NCI-H774 (cell line): ENCODE measurements at regions not wholly inside any gene's neighbourhood (a gene's known extent, or its start where the extent isn't known, plus 50 kb on each side); places are given as distances from the start of the nearest gene placed in this dataset.
"Not testable (repeated sequence)": the region's sequence is repeated elsewhere in the genome, so short reads cannot be mapped to it uniquely, and the experiment has no call there.

ENCODE experiments used
- DNase-seq: peaks from one replicate; lab custom pipeline; 2025; lab: John Stamatoyannopoulos, UW

DNA sequence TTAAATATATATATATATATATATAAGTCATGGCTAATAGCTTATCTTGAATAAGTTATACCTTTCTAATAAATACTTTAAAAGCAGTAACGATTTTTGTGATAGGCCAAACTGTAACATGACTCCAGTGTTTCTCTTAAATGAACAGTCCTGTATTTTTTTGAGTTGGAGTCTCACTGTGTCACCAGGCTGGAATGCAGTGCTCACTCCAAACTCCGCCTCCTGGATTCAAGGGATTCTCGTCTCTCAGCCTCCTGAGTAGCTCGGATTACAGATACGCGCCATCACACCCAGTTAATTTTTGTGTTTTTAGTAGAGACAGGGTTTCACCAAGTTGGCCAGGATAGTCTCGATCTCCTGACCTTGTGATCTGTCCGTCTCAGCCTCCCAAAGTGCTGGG is 814.2 kb upstream of the SLITRK5 start:
- DNase-seq = no peak

GRCh38 chr13:86858216-86858615 is 813.0 kb upstream of the SLITRK5 start:
- no peak for DNase-seq

DNA sequence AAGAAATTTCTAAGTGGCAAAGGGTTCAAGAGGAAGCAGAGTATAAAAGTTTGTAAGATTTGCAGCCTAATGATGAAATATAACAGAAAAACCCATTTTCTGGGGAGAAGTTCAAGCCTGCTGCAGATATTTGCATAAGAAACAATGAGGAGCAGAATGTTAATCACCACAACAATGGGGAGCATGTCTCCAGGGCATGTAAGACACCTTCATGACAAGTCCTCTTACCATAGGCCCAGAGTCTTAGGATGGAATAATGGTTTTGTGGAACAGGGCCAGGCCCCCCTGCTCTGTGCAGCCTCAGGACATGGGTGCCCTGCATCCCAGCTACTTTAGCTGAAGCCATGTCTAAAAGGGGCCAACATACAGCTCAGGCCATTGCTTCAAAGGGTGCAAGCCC is 809.0 kb upstream of the SLITRK5 start:
- no peak for DNase-seq

DNA sequence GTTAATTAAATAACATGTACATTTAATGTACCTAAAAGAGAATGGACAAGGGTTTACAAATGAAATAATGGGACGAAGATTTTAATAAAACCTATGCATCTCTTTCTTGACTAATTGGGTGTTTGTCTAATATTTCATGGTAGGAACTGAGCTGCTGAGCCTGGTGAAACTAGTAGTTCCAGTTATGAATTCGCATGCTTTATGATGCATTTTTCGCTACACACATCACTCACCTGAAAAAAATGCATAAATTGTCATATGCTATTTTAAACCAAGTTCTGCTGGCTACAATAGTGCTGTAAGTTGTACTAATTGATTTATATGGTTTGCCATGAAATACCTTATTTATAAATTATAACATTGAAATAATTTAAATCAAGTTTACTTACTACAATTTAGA is 806.8 kb upstream of the SLITRK5 start:
- DNase-seq = no peak

DNA sequence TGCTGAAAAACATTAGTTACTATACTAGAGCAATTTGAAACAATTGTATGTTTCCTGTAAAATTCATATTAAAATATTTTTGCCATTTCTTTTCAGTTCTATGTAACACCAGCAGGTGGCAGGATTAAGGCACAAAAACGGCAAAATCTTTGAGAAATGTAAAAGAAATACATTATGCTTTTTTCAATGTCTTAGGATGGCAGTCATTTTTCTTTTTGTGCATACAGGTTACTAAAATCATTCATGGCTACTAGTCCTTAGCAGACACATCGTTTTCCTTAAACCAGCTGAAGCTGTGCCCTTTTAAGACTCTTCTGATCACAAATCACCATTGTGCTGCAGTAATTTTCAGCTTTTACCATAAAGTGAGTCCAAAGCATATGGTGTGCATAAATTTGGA is 800.7 kb upstream of the SLITRK5 start:
- DNase-seq = no peak

GRCh38 chr13:86877441-86877840 is 793.7 kb upstream of the SLITRK5 start:
- no peak for DNase-seq

DNA sequence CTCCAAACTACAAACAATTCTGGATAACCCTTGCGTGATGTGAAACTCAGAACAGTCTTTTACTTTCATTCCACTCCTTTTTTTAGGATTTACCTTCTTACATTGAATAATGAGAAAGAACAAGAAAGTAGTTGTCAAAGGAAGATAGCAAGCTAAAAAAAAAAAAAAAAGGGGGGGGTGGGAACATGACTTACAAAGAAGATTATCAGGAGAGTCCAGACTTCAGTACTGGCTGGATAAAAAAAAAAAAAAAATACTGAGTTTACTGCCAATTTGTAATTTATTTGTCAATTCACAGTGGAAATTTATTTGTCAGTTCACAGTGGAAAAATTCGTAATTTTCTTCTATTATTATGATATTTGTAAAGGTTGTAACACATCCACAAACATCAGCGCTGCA is 792.4 kb upstream of the SLITRK5 start:
- DNase-seq = no peak

- no peak for DNase-seq
Observed at GRCh38 chr13:86881390-86881789, 789.8 kb upstream of the SLITRK5 start.

DNA sequence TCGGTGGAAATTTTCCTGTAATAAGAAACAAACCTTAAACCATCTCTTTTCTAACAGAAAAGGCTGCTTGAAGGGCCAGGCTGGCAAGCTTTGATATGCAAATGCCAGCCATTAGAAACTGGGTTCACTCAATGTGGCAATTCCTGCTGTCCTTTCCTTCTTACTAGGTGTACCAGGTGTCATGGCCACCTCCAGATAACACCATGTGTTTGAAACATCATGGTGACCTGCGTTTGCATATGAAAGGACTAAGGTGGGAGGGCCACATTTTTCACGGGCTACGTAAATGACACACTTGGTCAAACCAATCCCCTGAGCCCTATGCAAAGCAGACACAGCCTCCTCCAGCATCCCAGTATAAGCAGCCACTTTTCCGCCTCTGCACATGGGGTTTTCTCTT is 789.1 kb upstream of the SLITRK5 start:
- no peak for DNase-seq

DNA sequence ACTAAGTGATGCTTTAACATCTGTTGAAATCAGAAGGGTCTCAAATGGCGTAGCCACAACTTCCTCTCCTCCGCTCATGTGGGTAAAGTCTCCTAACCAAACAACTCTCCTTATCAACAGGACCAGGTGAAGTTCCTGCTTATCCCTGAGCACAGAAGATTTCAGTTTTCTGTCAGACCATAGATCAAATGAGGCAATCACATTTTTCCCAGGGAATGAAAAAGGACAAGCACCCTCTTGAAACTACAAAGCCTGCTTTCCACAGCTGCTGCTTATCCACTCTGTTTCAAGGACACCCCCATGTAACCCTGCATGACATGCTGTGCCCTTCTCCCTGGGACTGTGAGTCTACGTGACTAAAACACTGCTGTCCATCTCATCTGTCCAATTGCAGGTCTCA is 788.3 kb upstream of the SLITRK5 start:
- DNase-seq = no peak

DNA sequence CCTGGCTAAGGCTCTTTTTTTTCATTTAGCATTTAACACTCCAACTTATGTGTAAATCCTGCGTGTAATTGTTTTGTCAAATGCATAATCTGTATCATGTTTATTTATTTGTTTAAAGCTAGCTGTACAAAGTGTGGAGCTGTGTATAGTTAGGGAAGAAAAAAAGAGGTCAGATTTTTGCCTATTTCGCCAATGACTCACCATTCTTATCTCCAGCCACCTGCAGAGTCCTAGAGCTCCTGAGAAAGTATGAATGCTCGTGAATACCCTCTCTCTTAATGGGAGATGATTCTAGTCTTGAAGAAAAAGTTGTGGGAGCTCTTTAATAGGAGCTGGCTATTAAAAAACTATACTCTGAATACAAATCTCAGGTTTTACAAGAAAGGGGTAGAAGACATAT is 778.8 kb upstream of the SLITRK5 start:
- DNase-seq = no peak

DNA sequence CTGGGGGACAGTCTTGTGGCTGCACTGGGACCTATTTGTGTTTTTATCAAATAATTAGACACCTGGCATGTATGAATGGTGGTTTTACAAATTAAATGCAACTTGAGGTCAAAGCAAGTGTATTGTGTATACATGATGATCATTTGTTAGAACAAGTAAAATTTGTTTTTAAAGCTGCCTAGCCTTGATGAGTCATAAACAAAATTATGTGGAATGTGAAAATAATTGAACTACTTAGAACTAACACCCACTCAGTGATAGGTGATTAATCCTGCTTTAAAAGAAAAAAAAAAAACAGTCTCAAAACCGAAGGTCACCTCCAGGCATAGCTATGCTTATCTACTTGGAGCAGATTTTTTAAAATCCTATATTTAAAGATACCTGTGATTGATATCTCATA is 770.3 kb upstream of the SLITRK5 start:
- no peak for DNase-seq

GRCh38 chr13:86906127-86906874 is 764.9 kb upstream of the SLITRK5 start:
- no peak for DNase-seq

DNA sequence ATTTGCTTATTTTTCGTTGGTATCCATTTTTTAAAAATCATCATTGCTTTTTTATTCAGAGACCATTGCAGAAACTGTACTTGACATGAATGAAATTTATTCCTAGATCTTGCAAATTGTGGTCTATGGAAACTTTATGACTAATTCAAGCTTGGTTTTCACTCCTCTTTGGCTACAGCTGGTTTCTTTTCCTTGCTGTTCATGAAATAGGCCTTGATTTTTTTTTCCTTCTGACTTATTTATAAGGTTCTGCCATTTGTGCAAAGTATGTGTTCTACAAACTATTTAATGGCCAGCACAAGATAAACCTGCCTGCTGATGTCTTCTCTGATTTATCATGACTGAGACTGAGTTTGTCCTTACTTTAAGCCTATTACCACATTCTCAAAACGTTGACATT is 764.0 kb upstream of the SLITRK5 start:
- DNase-seq = no peak

DNA sequence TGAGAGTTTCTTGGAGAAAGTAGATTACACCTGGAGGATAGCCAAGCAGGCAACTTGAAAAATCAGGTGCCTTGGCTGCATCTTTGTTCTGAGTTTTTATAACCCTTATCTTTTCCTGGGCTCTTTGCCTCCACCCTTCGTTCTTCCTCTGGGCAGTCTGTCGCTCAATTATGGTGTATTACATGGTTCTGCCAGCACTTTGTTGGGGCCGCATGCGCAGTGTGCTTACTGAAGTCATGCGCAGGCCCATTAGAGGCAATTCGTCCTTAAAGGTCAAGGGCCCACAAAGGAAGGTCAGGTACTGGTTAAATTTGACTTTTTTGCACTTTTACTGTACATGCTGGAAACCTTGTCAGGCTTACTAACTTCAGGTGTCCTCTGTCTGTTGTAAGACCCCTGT is 761.9 kb upstream of the SLITRK5 start:
- no peak for DNase-seq

- DNase-seq = no peak
Observed at GRCh38 chr13:86914757-86915156, 756.4 kb upstream of the SLITRK5 start.

GRCh38 chr13:86917438-86917837 is 753.7 kb upstream of the SLITRK5 start:
- DNase-seq = not testable (repeated sequence)

DNA sequence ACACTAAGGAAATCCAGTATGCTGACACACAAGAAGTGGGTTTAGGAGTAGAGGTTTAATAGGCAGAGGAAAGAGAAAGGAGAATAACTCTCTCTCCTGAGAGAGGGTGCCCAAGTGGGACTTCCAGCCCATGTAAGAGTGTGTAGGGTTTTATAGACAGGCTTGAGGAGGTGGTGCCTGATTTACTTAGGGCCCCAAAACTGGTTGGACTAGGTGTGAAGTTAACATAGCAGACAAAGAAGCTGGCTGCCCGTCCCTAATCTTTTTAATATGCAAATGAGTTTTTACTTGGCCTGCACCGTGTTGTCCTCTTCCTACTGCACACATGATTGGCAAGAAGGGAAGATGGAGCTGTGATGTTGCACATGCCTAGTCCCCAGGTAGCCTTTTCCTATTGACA is 752.5 kb upstream of the SLITRK5 start:
- no peak for DNase-seq

- DNase-seq = no peak
Observed at GRCh38 chr13:86920961-86921360, 750.2 kb upstream of the SLITRK5 start.

- DNase-seq = no peak
Observed at GRCh38 chr13:86922936-86923335, 748.2 kb upstream of the SLITRK5 start.

DNA sequence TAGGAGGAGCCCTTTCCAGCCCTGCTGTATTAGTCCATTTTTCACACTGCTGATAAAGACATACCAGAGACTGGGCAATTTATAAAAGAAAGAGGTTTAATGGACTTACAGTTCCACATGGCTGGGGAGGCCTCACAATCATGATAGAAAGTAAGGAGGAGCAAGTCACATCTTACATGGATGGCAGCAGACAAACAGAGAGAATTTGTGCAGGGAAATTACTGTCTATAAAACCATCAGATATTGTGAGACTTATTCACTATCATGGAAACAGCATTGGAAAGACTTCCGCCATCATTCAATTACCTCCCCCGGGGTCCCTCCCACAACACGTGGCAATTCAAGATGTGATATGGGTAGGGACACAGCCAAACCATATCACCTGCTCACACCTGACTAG is 744.3 kb upstream of the SLITRK5 start:
- DNase-seq = not testable (repeated sequence)

GRCh38 chr13:86932776-86933334 is 738.3 kb upstream of the SLITRK5 start:
- no peak for DNase-seq

DNA sequence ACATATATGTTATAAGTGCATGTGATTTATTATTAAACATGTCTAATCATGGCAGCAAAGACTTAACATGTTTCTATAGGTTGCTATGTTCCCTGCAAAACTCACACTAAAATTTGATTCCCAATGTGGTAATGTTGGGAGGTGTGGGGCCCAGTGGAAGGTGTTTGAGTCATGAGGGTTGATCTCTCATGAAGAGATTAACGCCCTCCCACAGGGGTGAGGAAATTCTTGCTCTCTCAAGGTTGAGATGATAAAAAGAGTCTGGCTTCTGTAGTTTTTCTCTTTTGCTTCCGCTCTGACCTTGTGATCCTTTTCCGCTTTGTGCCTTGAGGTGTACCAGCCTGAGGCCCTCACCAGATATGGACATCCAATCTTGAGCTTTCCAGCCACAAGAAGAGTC is 737.5 kb upstream of the SLITRK5 start:
- no peak for DNase-seq

DNA sequence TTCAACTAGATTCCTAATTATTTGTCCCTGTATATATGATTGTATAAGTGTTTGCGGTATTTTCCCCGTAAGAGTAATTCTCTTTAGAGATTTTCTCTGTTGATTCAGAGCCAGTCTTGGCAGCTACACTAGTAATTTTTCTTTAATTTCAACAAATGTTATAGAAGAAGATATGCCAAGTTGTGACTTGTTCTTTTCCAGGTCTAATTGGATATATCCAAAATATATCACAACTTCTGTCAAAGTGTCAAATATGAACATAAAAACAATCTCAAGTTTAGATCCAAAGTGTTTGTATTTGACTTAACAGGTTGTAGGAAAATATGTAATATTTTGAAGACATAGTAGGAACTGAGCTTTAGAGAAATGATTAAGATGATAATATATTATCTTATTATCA is 733.9 kb upstream of the SLITRK5 start:
- no peak for DNase-seq
